GM21529 (cell line): ENCODE measurements at regions not wholly inside any gene's neighbourhood (a gene's known extent, or its start where the extent isn't known, plus 50 kb on each side); places are given as distances from the start of the nearest gene placed in this dataset.
A peak's percentile ranks its signal among the peaks of the same experiment; 100 is the strongest.
"Not testable (repeated sequence)": the region's sequence is repeated elsewhere in the genome, so short reads cannot be mapped to it uniquely, and the experiment has no call there.

Experiments
- ATAC-seq: cut with Tn5 transposase; IDR thresholded peaks from one replicate; pipeline ENCODE4 v1.9.1; 2021; ENCODE audit not compliant: unreplicated experiment

- no peak for ATAC-seq
These were observed 116.0 kb downstream of the SPP2 start for GRCh38 chr2:234166531-234166930.

- no peak for ATAC-seq
These were observed 114.9 kb downstream of the SPP2 start for GRCh38 chr2:234165421-234165820.

- peak; percentile 47 for ATAC-seq
These were observed 114.3 kb downstream of the SPP2 start for GRCh38 chr2:234164493-234165413.

GRCh38 chr2:234163510-234164045 lies 113.1 kb downstream of the SPP2 start:
- ATAC-seq: no peak

- no peak for ATAC-seq
These were observed 112.4 kb downstream of the SPP2 start for GRCh38 chr2:234162861-234163260.

- no peak for ATAC-seq
These were observed 111.4 kb downstream of the SPP2 start for GRCh38 chr2:234161932-234162331.

GRCh38 chr2:234158812-234159211 lies 108.3 kb downstream of the SPP2 start:
- no peak for ATAC-seq

- no peak for ATAC-seq
These were observed 107.5 kb downstream of the SPP2 start for GRCh38 chr2:234157817-234158588.

GRCh38 chr2:234156326-234156725 lies 105.8 kb downstream of the SPP2 start:
- no peak for ATAC-seq

GRCh38 chr2:234152835-234153234 lies 102.3 kb downstream of the SPP2 start:
- not testable (repeated sequence) for ATAC-seq

GRCh38 chr2:234147335-234147861 lies 96.9 kb downstream of the SPP2 start:
- ATAC-seq: no peak

GRCh38 chr2:234146087-234146826 lies 95.8 kb downstream of the SPP2 start:
- no peak for ATAC-seq

- no peak for ATAC-seq
These were observed 95.0 kb downstream of the SPP2 start for GRCh38 chr2:234145511-234145910.

- ATAC-seq: no peak
These were observed 94.6 kb downstream of the SPP2 start for GRCh38 chr2:234145057-234145456.

- ATAC-seq: no peak
These were observed 93.4 kb downstream of the SPP2 start for GRCh38 chr2:234143896-234144295.

GRCh38 chr2:234142530-234142929 lies 92.0 kb downstream of the SPP2 start:
- no peak for ATAC-seq

- ATAC-seq: no peak
These were observed 89.3 kb downstream of the SPP2 start for GRCh38 chr2:234139755-234140154.

- no peak for ATAC-seq
These were observed 88.3 kb downstream of the SPP2 start for GRCh38 chr2:234138836-234139235.

GRCh38 chr2:234137400-234138014 lies 87.0 kb downstream of the SPP2 start:
- ATAC-seq: no peak

- no peak for ATAC-seq
These were observed 86.0 kb downstream of the SPP2 start for GRCh38 chr2:234136461-234136860.
